OCI-LY1 (cell line): ENCODE measurements at regions not wholly inside any gene's neighbourhood (a gene's known extent, or its start where the extent isn't known, plus 50 kb on each side); places are given as distances from the start of the nearest gene placed in this dataset.

Experiments
- EZH2 ChIP-seq: fragments of 200-600 bp; sonication (generic), shearing (Covaris generic); IDR thresholded peaks from 2 replicates; pipeline ENCODE4 v1.8.0; 2017; ENCODE audit warnings: borderline replicate concordance, mixed run types, mild to moderate bottlenecking, antibody characterized with exemption, low read length, moderate library complexity, mixed read lengths
- TF ChIP-seq, protein P1 (sequence below): fragments of 200-600 bp; sonication (generic), shearing (Covaris generic); IDR thresholded peaks from 2 replicates; pipeline ENCODE4 v1.5.1; 2017; ENCODE audit warnings: mild to moderate bottlenecking, antibody characterized with exemption, low read length, moderate library complexity, mixed read lengths

DNA sequence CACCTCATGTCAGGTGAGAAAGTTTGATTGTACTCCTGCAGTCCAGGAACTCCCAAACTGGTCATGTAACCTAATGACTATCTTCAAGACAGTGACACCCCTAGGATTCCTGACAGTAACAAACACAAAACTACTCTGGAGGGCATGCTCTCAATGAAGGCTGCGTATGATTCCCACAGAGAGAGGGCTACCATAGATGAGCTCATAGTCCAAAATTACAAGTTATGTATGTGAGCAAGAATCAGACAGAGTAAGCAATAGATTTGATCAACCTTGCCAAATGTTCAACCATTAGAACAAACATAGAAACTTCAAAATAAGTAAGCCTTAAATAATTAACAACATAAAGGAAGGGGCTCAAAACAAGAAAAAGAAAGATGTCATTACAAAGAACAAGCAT, 158.1 kb downstream of the COPRS start:
- no peak for TF ChIP-seq EZH2
- TF ChIP-seq, protein P1, sequence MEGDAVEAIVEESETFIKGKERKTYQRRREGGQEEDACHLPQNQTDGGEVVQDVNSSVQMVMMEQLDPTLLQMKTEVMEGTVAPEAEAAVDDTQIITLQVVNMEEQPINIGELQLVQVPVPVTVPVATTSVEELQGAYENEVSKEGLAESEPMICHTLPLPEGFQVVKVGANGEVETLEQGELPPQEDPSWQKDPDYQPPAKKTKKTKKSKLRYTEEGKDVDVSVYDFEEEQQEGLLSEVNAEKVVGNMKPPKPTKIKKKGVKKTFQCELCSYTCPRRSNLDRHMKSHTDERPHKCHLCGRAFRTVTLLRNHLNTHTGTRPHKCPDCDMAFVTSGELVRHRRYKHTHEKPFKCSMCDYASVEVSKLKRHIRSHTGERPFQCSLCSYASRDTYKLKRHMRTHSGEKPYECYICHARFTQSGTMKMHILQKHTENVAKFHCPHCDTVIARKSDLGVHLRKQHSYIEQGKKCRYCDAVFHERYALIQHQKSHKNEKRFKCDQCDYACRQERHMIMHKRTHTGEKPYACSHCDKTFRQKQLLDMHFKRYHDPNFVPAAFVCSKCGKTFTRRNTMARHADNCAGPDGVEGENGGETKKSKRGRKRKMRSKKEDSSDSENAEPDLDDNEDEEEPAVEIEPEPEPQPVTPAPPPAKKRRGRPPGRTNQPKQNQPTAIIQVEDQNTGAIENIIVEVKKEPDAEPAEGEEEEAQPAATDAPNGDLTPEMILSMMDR, result no peak
